Mononuclear cell (primary cell): ENCODE measurements at regions not wholly inside any gene's neighbourhood (a gene's known extent, or its start where the extent isn't known, plus 50 kb on each side); places are given as distances from the start of the nearest gene placed in this dataset.

Experiments used
- H3K27me3 ChIP-seq: 2 replicates; pipeline ENCODE4 v1.6.0; 2011; ENCODE audit warnings: low read length, control low read depth; ENCODE audit not compliant: insufficient read depth
- H3K4me1 ChIP-seq: 2 replicates; pipeline ENCODE4 v1.5.1; 2011; ENCODE audit warnings: mild to moderate bottlenecking, low read length, control low read depth; ENCODE audit not compliant: insufficient read depth
- H3K4me3 ChIP-seq: 2 replicates; pipeline ENCODE4 v1.5.1; 2011; ENCODE audit warnings: mild to moderate bottlenecking, low read length, moderate library complexity
- H3K9me3 ChIP-seq: 2 replicates; pipeline ENCODE4 v1.5.1; 2011; ENCODE audit warnings: low read depth, mild to moderate bottlenecking, control low read depth, low read length

DNA sequence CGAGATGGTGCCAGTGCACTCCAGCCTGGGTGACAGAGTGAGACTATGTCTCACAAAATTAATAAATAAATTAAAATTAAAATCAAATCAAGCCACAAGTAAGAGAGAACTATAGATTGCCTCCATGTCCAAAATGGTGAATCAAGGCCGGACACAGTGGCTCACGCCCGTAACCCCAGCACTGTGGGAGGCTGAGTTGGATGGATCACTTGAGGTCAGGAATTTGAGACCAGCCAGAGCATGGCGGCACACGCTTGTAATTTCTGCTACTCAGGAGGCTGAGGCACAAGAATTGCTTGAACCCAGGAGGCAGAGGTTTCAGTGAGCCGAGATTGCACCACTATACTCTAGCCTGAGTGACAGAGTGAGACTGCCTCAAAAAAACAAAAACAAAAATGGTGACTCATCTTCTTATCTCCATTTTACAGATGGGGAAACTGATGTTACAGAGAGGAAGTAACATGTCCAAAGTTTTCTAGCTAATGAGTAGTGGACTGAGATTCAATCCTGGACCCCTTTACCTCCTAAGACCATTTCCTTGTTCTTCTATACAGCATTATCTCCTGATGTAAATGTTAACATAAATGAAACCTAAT, 99.0 kb upstream of the HNRNPU start:
- peaks cover 34% of the 10 kb centered on the region for H3K4me1 ChIP-seq

DNA sequence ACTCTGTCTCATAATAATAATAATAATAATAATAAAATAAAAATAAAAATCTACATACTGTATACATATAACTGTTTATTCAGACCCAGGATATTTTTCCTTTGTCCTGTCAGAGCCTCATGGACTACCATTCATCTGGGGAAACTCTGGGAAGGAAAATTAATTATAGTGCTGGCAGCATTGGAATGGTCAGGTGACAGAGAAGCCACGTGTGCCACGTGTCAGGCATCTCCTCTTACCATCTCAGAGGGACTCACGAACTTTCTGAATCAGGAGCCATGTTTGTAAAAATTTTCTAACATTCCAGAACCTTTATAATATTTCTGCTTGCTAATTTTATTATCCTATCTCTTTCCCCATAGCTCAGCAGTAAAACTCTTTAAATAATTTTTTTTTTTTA, 97.8 kb upstream of the HNRNPU start:
- H3K4me3 ChIP-seq = no peak overlapping the region
- H3K27me3 ChIP-seq = no peaks in the 10 kb centered on the region
- H3K4me1 ChIP-seq = peaks cover 39% of the 10 kb centered on the region
- no peaks in the 10 kb centered on the region for H3K9me3 ChIP-seq

More for the DNA sequence above, 99.0 kb upstream of the HNRNPU start:
- no peaks in the 10 kb centered on the region for H3K27me3 ChIP-seq
- H3K9me3 ChIP-seq = no peaks in the 10 kb centered on the region
- no peak overlapping the region for H3K4me3 ChIP-seq

DNA sequence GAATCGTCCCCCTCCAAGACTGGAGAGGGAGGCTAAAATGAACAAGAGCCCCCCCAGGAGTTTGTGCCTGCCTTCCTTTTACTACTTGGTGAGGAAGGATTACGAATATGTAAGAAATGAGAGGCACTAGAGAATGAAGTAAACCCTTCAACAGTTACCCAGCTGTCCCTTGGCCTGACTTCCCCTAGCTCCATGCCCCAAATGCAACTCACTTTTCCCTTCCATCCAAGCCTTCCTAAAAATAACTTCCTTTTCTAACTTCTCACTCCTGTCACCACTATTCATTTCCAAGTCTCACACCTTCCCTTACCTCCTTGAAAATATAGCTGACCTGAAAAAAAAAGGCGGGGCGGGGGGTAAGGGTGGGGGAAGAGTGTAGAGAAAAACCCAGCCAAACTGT, 96.6 kb upstream of the HNRNPU start:
- Histone ChIP-seq H3K4me3 (no peak overlapping the region), H3K9me3 (no peaks in the 10 kb centered on the region), H3K4me1 (peaks cover 38% of the 10 kb centered on the region), H3K27me3 (no peaks in the 10 kb centered on the region)

DNA sequence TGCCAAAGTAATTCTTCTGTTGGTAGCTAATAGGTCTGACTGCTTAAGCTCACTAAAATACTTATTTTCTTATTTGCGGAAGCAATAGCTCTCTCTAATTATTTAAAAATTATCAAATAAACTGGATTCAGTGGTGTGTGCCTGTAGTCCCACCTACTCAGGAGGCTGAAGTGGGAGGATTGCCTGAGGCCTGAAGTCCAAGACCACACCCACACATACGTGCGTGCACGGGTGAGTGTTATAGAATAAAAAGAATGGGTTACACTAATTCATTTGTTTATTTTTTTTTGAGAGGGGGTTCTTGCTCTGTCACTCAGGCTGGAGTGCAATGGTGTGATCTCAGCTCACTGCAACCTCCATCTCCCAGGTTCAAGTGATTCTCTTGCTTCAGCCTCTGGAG, 94.2 kb upstream of the HNRNPU start:
- peaks cover 18% of the 10 kb centered on the region for H3K4me1 ChIP-seq
- H3K27me3 ChIP-seq = no peaks in the 10 kb centered on the region
- no peaks in the 10 kb centered on the region for H3K9me3 ChIP-seq
- no peak overlapping the region for H3K4me3 ChIP-seq

DNA sequence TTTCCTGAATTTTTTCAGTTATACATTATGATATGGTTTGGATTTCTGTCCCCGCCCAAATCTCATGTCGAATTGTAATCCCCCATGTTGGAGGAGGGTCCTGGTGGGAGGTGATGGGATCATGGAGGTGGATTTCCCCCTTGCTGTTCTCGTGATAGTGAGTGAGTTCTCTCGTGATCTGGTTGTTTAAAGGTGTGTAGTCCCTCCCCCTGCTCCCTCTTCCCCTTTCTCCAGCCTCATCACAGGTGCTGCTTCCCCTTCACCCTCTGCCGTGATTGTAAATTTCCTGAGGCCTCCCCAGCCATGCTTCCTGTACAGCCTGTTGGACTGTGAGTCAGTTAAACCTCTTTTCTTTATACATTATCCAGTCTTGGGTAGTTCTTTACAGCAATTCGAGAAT, 93.2 kb upstream of the HNRNPU start:
- H3K4me1 ChIP-seq = peaks cover 15% of the 10 kb centered on the region
- H3K9me3 ChIP-seq = no peaks in the 10 kb centered on the region
- H3K27me3 ChIP-seq = no peaks in the 10 kb centered on the region
- H3K4me3 ChIP-seq = no peak overlapping the region

DNA sequence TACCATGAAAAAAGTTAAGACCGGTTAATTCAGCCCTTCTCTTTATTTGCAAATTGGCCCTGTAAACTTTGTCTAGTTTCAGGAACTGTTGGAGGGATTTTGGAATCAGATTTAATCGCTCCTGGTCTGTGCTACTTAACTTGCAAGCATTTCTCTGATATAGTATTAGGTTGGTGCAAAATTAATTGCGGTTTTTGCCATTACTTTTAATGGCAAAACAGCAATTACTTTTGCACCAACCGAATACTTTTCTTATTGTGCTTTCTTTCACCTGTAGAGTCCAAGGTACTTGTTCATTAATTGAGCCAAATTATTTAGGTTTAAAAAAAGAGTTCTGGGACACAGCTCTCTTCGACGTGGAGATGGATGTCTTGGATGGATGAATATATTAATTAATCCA, 92.8 kb upstream of the HNRNPU start:
- H3K4me1 ChIP-seq = peaks cover 17% of the 10 kb centered on the region
- H3K27me3 ChIP-seq = no peaks in the 10 kb centered on the region
- H3K4me3 ChIP-seq = no peak overlapping the region
- no peaks in the 10 kb centered on the region for H3K9me3 ChIP-seq

DNA sequence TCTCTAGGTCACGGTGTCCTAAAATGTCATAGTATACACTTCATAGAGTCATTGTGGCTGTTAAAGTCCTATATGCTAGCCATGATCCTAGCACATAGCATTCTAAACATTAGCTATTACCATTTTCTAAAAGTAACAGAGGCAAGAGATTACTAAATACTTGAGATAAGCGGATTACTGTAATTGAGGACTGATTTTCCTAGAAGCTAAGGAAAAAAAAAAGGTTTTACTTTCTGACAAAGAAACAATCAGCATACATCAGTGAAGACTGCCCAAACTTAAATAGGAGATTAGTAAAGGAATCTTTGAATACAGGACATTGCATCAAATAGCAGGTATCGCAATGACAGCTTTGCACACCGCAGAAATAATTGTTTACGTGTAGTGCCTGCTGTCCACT, 91.3 kb upstream of the HNRNPU start:
- no peaks in the 10 kb centered on the region for H3K9me3 ChIP-seq
- H3K27me3 ChIP-seq = no peaks in the 10 kb centered on the region
- no peak overlapping the region for H3K4me3 ChIP-seq
- peaks cover 16% of the 10 kb centered on the region for H3K4me1 ChIP-seq

DNA sequence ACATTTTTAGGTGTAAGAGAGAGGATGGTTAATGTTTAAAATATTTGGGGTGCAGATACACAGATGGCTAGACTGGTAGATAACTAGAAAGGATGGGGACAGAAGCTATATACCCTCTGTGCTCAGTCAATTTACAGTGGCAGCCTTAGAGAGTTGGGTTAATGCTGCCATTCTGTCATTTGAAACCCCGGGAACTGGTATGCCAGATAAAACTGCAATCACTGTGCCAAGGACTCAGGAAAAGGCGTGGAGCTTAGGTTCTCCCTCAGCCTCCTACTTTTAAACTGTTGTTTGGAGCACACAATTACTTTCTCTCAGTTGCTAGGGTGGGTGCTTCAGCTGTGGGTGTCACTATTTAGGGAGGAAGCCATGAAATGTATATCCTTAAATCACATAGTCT, 90.0 kb upstream of the HNRNPU start:
- H3K4me3 ChIP-seq = no peak overlapping the region
- no peaks in the 10 kb centered on the region for H3K27me3 ChIP-seq
- peaks cover 14% of the 10 kb centered on the region for H3K4me1 ChIP-seq
- H3K9me3 ChIP-seq = no peaks in the 10 kb centered on the region

DNA sequence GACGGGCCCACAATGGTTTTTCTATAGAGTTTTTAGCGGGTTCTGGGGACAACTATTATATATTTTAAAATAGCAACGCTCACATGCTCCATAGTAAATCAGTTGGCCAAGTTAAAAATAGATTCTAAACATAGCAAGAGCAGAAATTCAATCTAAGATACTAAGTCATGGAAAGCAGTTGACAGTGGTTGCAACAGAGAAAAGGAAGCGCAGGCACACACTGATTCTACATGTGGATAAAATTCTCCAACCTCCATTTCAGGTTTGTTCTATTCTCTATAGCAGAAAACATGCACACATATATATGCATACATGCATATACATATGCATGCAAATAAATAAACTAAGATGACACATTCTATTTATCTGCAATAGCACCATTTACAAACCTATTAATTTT, 89.6 kb upstream of the HNRNPU start:
- no peaks in the 10 kb centered on the region for H3K9me3 ChIP-seq
- no peaks in the 10 kb centered on the region for H3K27me3 ChIP-seq
- no peak overlapping the region for H3K4me3 ChIP-seq
- peaks cover 14% of the 10 kb centered on the region for H3K4me1 ChIP-seq

DNA sequence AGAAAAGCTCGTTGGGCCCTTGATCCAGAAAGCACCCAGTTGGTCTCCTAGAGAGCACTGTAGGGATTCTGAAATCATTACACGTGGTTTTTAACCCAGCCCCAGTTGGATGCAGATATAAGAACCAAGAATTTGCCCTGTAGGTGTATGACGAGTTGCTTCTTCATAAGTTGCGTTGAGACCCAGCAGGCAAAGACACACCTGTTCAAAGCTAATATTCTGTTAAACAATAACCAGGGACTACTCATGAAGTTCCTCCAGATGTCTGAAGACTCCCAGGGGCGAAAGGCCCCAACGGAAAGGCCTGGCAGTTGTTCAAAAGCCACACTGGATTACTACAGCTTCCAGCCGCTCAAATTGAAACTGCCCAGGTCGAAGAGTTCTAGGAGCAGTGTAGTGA, 88.6 kb upstream of the HNRNPU start:
- Histone ChIP-seq H3K4me3 (no peak overlapping the region), H3K4me1 (peaks cover 14% of the 10 kb centered on the region), H3K9me3 (no peaks in the 10 kb centered on the region), H3K27me3 (no peaks in the 10 kb centered on the region)

DNA sequence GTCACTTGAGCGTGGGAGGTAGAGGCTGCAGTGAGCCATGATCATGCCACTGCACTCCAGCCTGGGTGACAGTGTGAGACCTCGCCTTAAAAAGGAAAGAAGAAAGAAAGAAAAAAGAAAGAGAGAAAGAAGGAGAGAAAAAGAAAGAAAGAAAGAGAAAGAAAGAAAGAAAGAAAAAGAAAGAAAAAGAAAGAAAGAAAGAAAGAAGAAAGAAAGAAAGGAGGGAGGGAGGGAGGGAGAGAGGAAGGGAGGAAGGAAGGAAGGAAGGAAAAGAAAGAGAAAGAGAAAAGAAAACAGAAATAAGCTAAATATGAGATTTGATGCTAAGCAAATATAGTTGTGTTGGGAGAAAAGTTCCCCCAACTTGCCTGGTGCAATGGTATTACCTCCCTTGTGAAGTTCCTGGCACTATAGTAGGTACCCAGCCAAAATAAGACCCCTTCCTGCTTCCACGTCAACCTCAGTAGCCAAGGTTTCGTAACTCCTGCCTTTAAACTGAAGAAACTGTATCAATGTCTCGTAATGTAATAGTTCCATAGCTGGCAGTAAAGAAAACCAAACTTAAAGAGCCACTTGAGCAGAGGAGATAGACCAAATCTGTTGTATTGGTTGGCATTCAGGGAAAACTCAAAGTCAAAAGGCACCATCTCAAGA, 88.1 kb upstream of the HNRNPU start:
- Histone ChIP-seq H3K4me1 (peaks cover 10% of the 10 kb centered on the region), H3K9me3 (no peaks in the 10 kb centered on the region), H3K27me3 (no peaks in the 10 kb centered on the region), H3K4me3 (no peak overlapping the region)

DNA sequence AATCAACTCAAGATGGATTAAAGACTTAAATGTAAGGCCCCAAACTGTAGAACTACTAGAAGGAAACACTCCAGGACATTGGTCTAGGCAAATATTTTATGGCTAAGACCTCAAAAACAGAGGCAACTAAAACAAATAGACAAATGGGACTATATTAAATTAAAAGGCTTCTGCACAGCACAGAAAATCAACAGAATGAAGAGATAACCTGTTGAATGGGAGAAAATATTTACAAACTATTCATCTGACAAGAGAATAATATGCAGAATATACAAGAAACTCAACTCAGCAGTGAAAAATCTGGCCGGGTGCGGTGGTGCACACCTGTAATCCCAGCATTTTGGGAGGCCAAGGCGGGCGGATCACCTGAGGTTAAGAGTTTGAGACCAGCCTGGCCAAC, 84.1 kb upstream of the HNRNPU start:
- peaks cover 18% of the 10 kb centered on the region for H3K4me1 ChIP-seq
- H3K9me3 ChIP-seq = no peaks in the 10 kb centered on the region
- no peaks in the 10 kb centered on the region for H3K27me3 ChIP-seq
- H3K4me3 ChIP-seq = no peak overlapping the region

DNA sequence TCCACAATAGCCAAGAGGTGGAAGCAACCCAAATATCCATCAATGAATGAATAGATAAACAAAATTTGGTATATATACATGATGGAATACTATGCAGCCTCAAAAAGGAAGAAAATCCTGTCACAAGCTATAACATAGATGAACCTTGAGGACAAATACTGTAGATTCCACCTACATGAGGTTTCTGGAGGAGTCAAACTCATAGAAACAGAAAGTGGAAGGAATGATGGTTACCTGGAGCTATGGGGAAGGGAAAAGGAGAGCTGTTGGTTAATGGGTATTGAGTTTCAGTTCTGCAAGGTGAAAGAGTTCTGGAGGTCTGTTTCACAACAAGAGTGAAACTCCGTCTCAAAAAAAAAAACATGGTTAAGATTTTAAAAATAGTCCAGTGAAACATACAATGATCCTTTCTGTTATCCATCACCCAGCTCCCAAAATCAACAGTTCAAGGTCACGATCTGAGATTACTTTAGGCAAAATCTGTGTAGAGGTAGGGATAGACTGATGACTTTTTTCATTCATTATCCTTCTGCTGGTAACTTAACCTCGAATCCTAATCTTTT, 80.8 kb upstream of the HNRNPU start:
- Histone ChIP-seq H3K27me3 (no peaks in the 10 kb centered on the region), H3K4me3 (no peak overlapping the region), H3K4me1 (peaks cover 10% of the 10 kb centered on the region), H3K9me3 (no peaks in the 10 kb centered on the region)

DNA sequence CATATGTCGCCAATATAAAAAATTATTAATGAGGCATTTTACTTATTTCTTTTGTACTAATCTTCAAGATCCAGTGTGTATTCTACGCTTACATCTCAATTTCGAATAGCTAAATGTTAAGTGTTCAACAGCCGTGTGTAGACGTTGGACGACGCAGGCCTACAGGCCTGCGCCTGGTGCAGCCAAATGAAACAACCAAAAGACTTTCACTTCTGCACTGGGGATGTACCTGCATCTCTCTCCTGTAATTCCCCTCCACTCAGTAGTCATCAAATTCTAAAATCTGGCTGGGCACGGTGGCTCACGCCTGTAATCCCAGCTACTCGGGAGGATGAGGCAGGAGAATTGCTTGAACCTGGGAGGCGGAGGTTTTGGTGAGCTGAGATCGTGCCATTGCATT, 76.8 kb upstream of the HNRNPU start:
- H3K9me3 ChIP-seq = no peaks in the 10 kb centered on the region
- H3K4me3 ChIP-seq = no peak overlapping the region
- H3K27me3 ChIP-seq = no peaks in the 10 kb centered on the region
- peaks cover 9% of the 10 kb centered on the region for H3K4me1 ChIP-seq

DNA sequence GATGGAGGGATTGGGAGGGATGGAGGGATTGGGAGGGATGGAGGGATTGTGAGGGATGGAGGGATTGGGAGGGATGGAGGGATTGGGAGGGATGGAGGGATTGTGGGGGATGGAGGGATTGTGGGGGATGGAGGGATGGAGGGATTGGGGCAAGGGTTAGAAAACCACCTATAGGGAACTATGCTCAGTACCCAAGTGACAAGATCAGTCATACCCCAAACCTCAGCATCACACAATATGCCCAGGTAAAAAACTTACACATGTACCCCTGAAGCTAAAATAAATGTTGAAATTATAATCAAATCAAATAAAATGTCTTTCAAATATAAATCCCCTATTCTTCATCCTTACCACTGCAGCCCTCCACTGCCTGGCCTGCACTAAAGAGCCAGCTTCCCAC, 72.8 kb upstream of the HNRNPU start:
- Histone ChIP-seq H3K9me3 (no peaks in the 10 kb centered on the region), H3K4me1 (no peaks in the 10 kb centered on the region), H3K4me3 (no peak overlapping the region), H3K27me3 (no peaks in the 10 kb centered on the region)
